Duodenal mucosa (tissue), 2 donors: ENCODE measurements at regions not wholly inside any gene's neighbourhood (a gene's known extent, or its start where the extent isn't known, plus 50 kb on each side); places are given as distances from the start of the nearest gene placed in this dataset.

Source experiments
- H3K27ac ChIP-seq: one replicate; pipeline ENCODE4 v1.7.0; 2013; ENCODE audit warnings: low read depth, low read length
- H3K27me3 ChIP-seq, 2 donors: one replicate each; pipeline ENCODE4 v1.7.0; 2013; ENCODE audit warnings: low read length in 2 of 2, control low read depth in 1 of 2; ENCODE audit not compliant: insufficient read depth in 2 of 2, control insufficient read depth in 1 of 2
- H3K36me3 ChIP-seq, 2 donors: one replicate each; pipeline ENCODE4 v1.7.0; 2013; ENCODE audit warnings: low read length in 2 of 2, control low read depth in 1 of 2; ENCODE audit not compliant: insufficient read depth in 2 of 2, control insufficient read depth in 1 of 2
- H3K4me1 ChIP-seq, 2 donors: one replicate each; pipeline ENCODE4 v1.7.0; 2013; ENCODE audit warnings: low read length in 2 of 2, control low read depth in 1 of 2; ENCODE audit not compliant: insufficient read depth in 2 of 2, control insufficient read depth in 1 of 2
- H3K4me3 ChIP-seq, 2 donors: one replicate each; pipeline ENCODE4 v1.7.0; 2013; ENCODE audit warnings: low read length in 2 of 2, low read depth in 1 of 2
- H3K9ac ChIP-seq, 2 donors: one replicate each; pipeline ENCODE4 v1.7.0; 2013; ENCODE audit warnings: low read length in 2 of 2, low read depth in 1 of 2
- H3K9me3 ChIP-seq, 2 donors: one replicate each; pipeline ENCODE4 v1.7.0; 2013; ENCODE audit warnings: low read length in 2 of 2, control low read depth in 1 of 2; ENCODE audit not compliant: control insufficient read depth in 1 of 2

DNA sequence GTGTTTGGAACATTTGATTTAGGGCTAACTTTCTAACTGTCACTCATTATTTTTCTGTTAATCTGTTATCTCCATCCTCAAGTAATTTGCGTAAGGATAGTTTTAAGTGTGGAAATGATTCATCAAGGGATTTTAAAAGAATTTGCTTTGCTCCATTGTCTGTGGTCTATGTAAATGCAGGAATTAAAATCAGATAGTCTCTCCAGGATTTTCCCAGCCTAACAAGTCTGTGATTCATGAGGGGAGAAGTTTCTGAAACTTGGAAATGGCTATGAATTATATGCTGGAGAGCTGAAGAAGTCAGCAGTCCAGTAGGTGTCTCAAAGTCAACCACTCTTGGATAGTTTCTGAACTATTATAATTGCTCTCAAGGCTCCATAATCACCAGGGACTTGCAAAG is 264.5 kb downstream of the MRPL39 start:
- H3K9ac ChIP-seq = no peak overlapping the region
- no peaks in the 10 kb centered on the region for H3K27me3 ChIP-seq
- peaks cover 0 to 6% of the 10 kb centered on the region in 2 donors for H3K9me3 ChIP-seq
- no peak overlapping the region for H3K27ac ChIP-seq
- H3K36me3 ChIP-seq = no peaks in the 10 kb centered on the region
- no peak overlapping the region for H3K4me3 ChIP-seq
- H3K4me1 ChIP-seq = no peaks in the 10 kb centered on the region

- Histone ChIP-seq H3K4me3 (no peak overlapping the region), H3K9me3 (peaks cover 0 to 6% of the 10 kb centered on the region in 2 donors), H3K36me3 (no peaks in the 10 kb centered on the region), H3K27ac (no peak overlapping the region), H3K4me1 (no peaks in the 10 kb centered on the region), H3K27me3 (no peaks in the 10 kb centered on the region), H3K9ac (no peak overlapping the region)
Measured at GRCh38 chr21:25341981-25342380, 265.3 kb downstream of the MRPL39 start.

DNA sequence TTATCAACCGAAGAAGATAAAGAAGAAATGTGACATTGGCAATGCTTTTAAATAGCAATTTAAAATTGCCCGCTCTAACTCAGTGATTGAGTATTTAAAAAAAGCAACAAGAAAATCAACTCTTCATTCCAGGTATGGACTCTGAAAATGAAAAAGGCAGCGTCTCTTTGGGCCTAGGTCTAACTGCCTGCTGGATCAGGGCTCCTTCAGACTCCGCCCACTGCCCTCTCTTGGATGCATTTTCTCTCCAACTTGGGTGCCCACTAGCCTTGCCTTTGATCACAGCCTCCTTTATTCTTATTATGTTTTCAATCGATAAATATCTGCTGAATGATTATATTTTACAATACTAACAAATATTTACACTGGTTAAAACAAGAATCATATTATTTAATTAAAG is 268.9 kb downstream of the MRPL39 start:
- Histone ChIP-seq H3K9me3 (peaks cover 0 to 5% of the 10 kb centered on the region in 2 donors), H3K27ac (no peak overlapping the region), H3K36me3 (no peaks in the 10 kb centered on the region), H3K27me3 (no peaks in the 10 kb centered on the region), H3K4me3 (no peak overlapping the region), H3K4me1 (no peaks in the 10 kb centered on the region), H3K9ac (no peak overlapping the region)

DNA sequence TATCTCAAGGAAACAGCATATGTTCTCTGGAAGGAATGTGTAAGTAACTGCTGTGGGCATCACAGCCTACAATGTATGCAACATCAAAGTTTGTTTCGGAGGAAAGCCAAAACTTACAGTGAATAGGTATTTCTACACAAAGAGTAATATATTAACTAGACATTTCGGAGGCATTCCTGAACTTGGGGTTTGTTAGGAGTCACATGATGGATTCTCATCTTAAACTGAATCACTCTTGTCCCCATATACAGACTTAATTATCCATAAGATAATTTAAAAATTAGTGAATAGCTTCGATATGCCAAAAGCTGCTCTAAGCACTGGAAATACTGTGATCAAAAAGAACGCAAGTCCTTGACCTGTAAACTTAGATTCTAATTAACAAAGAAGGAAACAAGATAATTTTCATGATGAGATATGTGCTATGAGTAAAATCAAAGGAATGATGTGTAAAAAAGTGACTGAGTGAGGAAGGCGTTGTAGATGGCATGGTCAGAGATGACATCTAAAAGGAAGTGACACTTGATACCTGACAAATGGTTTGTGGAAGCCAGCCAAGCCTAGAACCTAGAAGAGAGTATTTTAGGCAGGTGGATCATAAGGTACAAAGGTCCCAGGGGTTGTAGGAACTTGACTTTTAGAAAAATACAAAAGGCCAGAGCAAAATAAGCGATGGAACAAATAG is 273.1 kb downstream of the MRPL39 start:
- no peak overlapping the region for H3K4me3 ChIP-seq
- no peak overlapping the region for H3K9ac ChIP-seq
- H3K27ac ChIP-seq = no peak overlapping the region
- H3K9me3 ChIP-seq = peaks cover 0 to 5% of the 10 kb centered on the region in 2 donors
- no peaks in the 10 kb centered on the region for H3K4me1 ChIP-seq
- no peaks in the 10 kb centered on the region for H3K27me3 ChIP-seq
- H3K36me3 ChIP-seq = no peaks in the 10 kb centered on the region

DNA sequence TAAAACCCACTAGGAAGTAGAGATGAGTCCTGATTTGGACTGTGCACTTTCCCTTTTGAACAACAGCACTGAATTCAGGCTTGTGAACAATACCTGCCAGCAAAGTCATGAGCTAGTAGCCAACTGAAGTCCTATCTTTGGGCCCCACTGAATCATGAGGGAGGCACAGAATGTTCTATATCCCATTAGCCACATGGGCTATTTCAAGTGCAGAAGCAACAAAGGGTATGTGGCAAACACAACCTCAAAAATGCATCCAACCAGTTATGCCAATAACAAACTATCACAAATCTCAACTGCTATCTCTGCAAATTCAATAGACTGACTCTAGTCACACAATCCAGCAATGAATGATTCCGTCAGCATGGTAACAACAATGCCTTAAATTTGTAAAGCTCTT is 276.0 kb downstream of the MRPL39 start:
- H3K9me3 ChIP-seq = peaks cover 0 to 5% of the 10 kb centered on the region in 2 donors
- H3K27ac ChIP-seq = no peak overlapping the region
- H3K4me3 ChIP-seq = no peak overlapping the region
- H3K27me3 ChIP-seq = no peaks in the 10 kb centered on the region
- H3K4me1 ChIP-seq = no peaks in the 10 kb centered on the region
- H3K36me3 ChIP-seq = no peaks in the 10 kb centered on the region
- no peak overlapping the region for H3K9ac ChIP-seq

DNA sequence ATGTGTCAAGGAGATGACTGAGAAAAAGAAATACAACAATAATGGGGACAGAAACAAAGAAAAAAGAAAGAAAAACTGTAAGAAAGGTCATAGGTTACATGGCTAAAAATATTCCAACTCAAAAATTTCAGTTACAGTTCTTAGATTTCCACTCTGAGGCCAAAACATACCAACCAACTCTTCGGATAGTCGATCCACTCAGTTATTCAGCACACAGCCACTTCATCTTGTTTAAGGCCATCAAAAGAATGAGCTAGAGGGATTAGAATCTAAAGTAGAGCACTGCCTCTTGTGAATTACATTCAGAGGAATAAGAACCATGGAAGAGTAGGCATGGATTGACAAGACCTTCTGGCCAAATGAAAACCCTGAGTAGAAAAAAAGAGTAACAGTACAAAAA is 277.0 kb downstream of the MRPL39 start:
- no peak overlapping the region for H3K9ac ChIP-seq
- no peaks in the 10 kb centered on the region for H3K4me1 ChIP-seq
- H3K27ac ChIP-seq = no peak overlapping the region
- no peaks in the 10 kb centered on the region for H3K27me3 ChIP-seq
- H3K36me3 ChIP-seq = no peaks in the 10 kb centered on the region
- H3K9me3 ChIP-seq = peaks cover 0 to 2% of the 10 kb centered on the region in 2 donors
- no peak overlapping the region for H3K4me3 ChIP-seq

DNA sequence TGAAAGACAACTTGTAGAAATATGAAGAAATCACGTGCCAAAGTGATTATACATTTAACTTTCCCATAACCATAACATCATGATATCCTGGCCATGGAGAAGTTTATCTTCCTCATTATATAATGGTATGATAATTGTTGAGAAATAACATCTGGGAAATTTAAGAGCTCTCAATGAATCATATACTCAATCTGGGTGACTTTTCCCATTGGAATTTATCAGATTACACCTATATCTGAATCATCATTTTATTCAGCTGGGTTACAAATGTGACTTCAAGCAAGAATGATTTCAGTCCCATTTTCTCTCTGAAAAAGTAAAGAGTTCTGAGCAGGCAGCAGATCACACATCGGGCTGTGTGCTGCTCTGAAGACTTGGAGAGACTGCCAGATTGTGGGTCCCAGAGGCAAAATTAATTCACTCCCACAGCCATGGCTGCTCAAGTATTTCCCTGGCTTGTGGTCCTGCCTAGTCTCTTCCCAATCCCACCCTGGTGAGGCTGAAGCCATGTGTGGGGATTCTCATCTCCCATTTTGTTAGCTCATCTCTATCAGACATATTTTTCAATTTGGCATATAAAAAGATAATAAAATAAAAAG is 278.0 kb downstream of the MRPL39 start:
- no peaks in the 10 kb centered on the region for H3K27me3 ChIP-seq
- no peaks in the 10 kb centered on the region for H3K9me3 ChIP-seq
- H3K27ac ChIP-seq = no peak overlapping the region
- H3K9ac ChIP-seq = no peak overlapping the region
- H3K4me1 ChIP-seq = no peaks in the 10 kb centered on the region
- no peak overlapping the region for H3K4me3 ChIP-seq
- H3K36me3 ChIP-seq = no peaks in the 10 kb centered on the region

- Histone ChIP-seq H3K4me3 (no peak overlapping the region), H3K9ac (no peak overlapping the region), H3K27ac (no peak overlapping the region), H3K4me1 (no peaks in the 10 kb centered on the region), H3K27me3 (no peaks in the 10 kb centered on the region), H3K9me3 (no peaks in the 10 kb centered on the region), H3K36me3 (no peaks in the 10 kb centered on the region)
Measured at GRCh38 chr21:25328736-25329135, 278.5 kb downstream of the MRPL39 start.

DNA sequence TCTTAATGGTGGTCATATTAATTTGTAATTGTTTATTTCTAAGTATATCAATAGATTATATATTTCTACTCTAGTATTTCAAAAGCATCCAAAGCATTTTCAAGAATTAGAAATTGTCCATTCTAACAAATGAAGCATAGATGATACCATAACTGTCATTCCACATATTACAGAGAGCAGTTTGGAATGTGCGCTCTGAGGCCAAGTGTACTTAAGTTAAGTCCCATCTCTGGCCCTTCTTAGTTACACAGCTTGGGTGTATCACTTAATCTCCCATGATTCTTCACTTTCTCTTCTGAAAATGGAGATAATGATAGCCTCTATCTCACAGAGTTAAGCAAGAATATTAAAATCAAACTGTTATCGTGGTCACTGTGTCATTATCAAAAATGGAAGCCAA is 281.1 kb downstream of the MRPL39 start:
- Histone ChIP-seq H3K9ac (no peak overlapping the region), H3K27ac (no peak overlapping the region), H3K4me3 (no peak overlapping the region), H3K36me3 (no peaks in the 10 kb centered on the region), H3K4me1 (no peaks in the 10 kb centered on the region), H3K27me3 (no peaks in the 10 kb centered on the region), H3K9me3 (no peaks in the 10 kb centered on the region)

DNA sequence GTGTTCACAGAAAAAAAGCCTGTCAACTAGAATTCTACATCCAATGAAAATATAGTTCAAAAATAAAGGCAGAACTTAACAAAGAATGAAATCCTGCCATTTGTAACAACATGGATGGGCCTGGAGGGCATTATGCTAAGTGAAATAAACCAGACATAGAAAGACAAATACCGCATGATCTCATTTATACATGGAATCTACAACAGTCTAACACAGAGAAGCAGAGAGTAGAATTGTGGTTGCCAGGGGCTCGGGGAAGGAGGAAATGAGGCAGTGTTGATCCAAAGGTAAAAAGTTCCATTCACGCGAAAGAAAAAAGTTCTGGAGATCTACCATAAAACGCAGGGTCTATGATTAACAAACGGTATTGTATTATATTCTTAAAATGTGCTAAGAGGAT is 282.6 kb downstream of the MRPL39 start:
- Histone ChIP-seq H3K4me3 (no peak overlapping the region), H3K4me1 (no peaks in the 10 kb centered on the region), H3K9ac (no peak overlapping the region), H3K27ac (no peak overlapping the region), H3K9me3 (no peaks in the 10 kb centered on the region), H3K27me3 (no peaks in the 10 kb centered on the region), H3K36me3 (no peaks in the 10 kb centered on the region)
